Renal cortex interstitium (tissue), 11 donors: ENCODE measurements at regions not wholly inside any gene's neighbourhood (a gene's known extent, or its start where the extent isn't known, plus 50 kb on each side); places are given as distances from the start of the nearest gene placed in this dataset.

Source experiments
- DNase-seq, 11 donors: peaks; one replicate each; pipeline ENCODE4 v3.0.0-alpha.2; 2013; ENCODE audit warnings: low read depth in 9 of 11, low spot score in 4 of 11; ENCODE audit errors: extremely low read depth in 1 of 11

GRCh38 chr11:11789735-11790369 is 51.9 kb upstream of the USP47 start:
- no peak for DNase-seq

DNA sequence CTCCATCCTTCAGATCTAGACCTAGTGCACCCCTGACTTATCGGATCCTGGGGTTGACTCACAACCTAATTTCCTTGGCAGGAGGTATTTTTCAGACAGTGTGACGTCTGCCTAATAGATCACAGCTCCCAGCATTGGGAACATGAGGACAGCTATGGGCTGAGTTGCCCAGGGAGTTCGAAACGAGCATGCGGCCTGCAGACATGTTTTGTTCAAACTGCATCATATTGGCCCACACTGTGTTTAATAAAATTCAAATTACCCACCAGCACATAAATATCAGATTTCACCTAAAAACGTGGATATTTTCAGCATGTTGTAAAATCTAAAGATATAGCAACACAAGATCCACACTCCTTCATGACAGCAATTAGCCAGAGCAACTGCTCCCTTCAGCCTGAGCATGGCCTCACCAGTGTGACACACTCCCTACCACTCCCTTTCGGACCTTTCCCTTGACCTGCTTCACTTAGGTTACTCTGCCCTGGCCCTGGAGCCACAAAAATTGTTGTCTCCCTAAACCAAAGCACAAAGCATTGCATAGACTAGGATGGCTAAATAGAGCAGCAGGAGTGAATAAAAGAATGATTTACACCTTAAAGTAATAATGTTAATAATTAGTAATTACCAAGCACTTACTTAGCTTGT is 53.6 kb upstream of the USP47 start:
- DNase-seq = no peak

DNA sequence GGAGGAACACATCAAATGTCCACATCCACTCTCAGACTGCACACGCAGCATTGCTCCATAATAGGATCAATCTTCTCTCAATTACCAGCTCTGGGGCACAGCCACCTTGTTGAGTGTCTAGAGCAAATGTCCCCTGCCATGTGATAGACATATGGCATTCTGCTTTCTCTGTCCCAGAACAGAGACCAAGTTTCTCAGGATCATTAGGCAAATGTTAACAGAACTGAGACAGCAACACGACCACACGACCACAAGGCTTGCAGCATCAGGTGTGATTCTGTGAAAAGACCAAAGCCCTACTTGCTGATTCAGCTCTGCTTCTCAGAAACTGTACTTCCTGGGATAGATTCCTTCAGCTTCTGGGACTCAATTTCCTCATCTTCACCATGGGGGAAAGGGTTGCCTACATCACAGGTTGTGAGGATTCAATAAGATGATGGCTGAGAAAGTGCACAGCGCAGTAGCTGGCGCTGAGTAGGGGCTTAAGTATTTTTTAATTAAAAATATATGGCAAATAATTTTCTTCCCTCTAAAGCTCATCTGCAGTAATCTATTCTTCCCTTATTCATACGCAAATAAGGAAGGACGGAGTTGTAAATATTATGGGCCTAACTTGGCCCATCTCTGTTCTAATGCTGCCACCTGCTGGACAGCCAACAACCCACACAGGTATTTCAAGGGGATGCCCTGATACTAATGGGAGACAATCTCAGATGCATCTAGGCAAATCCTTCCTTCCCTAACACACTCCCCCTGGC is 54.3 kb upstream of the USP47 start:
- DNase-seq = peak; percentile 44 to 67 (median 60)

- peak in 4 of 11 donors; percentile 3 to 20 (median 14) for DNase-seq
Observed at GRCh38 chr11:11786771-11787170, 55.0 kb upstream of the USP47 start.

- DNase-seq = no peak
Observed at GRCh38 chr11:11786234-11786633, 55.5 kb upstream of the USP47 start.

DNA sequence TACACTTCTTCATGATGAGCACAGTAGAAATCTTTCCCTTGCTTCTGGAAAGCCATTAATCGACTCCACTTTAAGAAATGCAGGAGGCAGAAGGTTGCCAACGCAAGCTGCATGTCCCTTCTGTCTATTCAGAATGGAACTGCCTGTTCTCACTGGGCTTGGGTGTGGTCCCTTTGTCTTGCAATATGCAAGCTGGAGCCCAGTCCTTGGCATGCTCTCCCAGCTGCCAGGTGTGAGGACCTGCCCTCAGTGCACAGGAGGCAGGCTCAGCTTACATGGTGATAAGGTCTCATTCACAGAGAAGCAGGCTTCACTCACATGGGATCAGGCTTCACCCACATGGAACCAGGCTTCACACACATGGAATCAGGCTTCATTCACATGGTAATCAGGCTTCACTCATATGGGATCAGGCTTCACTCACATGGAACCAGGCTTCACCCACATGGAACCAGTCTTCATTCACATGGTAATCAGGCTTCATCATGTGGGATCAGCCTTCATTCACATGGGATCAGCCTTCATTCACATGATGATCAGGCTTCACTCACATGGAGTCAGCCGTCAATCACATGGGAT is 59.2 kb upstream of the USP47 start:
- DNase-seq = no peak

GRCh38 chr11:11780858-11781257 is 60.9 kb upstream of the USP47 start:
- DNase-seq = no peak

DNA sequence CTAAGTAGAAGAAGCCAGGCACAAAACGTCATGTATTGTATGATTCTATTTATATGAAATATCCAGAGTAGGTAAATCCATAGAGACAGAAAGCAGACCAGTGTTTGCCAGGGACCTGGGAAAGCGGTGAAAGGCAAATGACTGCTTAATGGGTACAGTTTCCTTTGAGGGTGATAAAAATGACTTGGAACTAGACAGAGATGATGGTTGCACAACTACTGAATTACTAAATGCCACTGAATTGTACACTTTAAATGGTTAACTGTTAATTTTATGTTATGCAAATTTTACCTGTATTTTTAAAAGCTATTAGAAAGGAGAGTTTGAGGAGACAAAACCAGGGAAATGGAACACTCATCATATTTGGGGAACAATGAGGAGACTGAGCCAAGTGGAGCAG is 61.8 kb upstream of the USP47 start:
- no peak for DNase-seq

DNA sequence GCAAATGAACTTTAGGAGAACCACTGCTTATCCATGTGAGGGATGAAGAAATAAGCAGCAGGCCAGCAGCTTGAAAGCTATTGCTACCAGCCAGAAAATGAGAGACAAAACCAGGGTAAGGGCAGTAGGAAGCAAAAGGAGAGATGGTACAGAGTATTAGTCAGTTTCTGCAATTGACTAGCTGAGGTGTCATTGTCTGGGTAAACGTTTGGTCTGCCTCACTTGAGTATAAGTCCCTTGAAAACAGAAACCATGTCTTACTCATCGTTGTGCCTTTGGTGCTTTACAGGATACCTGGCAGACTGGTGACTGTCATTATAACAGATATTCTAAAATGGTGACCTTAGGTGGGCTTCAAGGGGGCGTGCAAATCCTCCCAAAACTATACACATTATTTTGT is 63.9 kb upstream of the USP47 start:
- no peak for DNase-seq

- no peak for DNase-seq
Observed at GRCh38 chr11:11776714-11777113, 65.1 kb upstream of the USP47 start.

DNA sequence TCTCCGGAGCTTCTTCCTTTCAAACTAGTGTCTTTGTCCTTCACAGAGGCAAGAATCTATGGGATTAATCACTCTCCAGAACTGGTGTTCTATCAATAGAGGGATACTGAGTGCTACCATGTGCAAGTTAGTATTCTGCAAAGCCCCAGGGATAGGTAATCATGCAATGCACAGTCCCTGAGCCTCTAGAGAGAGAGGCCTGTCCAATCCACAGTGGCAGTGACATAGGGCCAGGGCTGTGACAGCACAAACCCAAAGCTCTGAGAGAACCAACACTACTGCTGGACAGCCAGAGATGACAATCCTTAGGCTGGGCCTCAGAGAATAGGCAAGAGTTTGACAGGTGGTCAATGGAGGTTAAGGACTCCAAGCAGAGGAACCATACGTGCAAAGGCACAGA is 66.8 kb upstream of the USP47 start:
- DNase-seq = no peak

DNA sequence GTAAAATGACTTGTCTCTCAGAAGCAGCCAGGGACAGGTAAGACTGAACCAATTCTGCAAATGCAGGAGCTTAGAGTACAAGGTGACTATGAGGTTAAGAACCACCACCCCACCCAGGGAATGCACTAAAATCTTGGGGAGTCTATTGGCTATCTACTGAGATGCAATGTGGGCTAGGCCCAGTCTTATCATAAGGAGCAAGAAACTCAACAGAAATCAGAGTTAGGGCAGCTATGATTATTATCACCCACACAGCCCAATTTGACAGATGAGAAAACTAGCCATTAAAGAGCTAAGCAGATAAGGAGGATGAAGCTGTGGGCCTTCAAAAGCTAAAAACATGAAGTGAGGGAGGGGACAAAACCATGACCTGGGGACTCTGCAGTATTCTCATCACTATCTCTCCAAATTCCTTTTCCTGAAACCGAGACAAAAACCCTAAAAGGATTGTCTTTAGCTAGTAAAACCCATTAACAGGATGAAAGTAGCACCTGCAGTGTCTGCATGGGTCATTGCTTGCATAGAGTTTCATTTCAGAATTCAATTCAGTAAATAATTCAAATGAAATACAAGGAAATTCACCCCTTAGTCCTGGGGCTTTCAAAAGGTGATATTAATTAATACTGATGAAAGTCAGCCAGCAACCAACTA is 68.8 kb upstream of the USP47 start:
- DNase-seq = no peak

DNA sequence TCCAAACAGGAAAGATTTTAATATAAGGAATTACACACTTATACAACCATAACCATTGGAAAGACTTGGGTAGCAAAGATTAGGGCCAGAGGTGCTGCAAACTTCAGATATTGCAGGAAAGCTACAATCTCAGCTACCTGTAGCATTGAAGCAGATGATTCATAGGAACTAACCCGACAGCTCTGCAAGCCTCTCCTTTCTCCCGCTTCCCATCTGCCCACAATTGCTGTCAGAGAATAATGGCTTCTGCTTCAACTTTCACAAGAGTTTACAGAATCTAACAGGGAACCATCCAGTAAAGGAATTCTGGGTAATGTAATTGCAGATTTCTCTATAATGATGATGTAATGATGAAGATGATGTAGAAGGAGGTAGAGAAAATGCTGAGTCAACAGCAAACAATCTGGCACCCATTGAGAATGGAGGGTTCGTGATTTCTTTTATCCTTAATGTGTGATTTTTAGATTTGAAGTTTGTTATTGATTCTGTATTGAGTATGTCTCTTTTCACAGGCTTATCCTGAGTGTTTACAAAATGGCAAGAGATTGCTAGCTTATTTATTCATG is 70.8 kb upstream of the USP47 start:
- DNase-seq = no peak

DNA sequence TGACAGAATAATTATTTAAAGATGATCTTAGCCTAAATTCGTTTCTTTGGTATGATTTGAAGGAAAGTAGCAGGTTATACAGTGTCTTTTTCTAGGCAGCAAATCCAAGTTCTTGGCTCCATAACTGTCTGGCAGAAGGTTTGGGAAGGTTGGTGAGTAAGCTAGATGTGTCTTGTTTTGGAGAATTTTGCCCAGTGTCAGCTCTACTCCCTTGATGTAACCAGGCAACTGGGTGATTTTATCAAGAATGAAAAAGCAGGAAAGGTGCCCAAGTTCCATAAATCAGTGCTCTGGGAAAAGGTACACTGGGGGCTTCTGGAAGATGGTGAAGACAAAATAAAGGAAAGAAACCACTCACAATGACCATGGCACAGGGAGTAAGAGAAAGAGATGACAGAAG is 71.5 kb upstream of the USP47 start:
- no peak for DNase-seq

DNA sequence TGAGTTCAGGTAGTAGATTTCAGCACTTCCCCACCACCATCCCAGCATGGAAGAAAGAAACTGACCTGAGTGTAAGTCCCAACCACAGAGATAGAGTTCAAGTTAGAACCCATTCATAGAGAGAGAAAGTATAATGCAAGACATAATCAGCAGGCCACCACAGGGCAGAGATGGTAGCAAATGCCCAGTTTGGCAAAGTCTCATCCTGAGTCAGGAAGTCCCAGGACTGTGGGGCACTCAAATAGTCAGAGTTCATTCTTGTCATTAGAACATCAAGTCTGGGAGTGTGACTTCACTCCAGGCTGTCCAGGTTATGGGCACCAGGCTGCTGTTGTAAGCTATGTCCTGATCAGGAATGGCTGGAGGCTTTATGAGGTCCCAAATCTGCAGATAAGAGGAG is 72.0 kb upstream of the USP47 start:
- no peak for DNase-seq

DNA sequence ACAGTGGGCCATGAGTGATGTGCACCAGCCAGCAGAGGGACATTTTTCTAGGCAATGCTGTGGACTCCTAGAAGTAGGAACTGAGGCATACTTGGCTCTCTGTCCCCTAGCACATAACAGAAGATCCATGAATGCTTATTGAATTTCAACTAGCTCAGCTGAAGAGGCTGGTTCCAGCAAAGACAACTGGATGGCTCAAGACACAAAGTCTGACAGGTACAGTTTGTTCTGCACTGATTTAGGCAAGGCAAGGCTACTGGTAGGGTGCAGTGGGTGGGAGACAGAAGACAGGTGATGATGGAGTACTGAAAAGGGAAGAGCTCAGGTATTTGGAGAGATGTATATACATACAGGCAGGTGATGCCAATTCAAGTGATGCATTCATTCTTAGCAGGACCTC is 72.4 kb upstream of the USP47 start:
- DNase-seq = no peak

- DNase-seq = no peak
Observed at GRCh38 chr11:11764423-11764803, 77.4 kb upstream of the USP47 start.

DNA sequence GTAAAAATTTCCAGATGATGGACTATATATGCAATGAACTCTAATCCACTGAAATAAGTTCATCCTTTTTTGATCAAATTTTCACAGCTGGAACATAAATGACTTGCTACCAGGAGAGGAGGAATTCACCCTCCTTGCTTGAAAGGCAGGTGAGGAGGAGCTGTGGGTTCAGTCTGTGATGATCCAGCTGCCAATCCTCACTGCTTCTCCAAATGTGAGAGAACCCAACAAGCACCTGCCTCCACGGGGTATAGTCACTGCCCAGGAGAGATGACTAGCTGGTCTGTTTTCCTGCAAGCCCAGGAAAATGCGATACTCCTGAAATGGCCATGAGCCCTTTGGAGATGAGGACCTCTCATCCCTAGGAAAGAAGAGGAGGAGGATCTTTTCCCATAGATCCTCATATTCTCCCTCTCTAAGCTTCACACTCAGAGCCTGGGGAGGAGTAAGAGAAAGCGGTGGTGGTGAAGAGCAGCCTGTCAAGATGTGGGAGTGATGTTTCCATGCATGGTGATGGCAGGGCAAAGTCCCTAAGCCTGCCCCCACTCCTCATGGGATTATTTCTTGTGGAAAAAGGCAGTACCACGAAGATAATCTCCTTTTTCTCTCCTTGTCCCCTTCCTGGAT is 77.9 kb upstream of the USP47 start:
- DNase-seq = no peak

- no peak for DNase-seq
Observed at GRCh38 chr11:11760838-11761237, 80.9 kb upstream of the USP47 start.
